SK-N-MC (cell line): ENCODE measurements at regions not wholly inside any gene's neighbourhood (a gene's known extent, or its start where the extent isn't known, plus 50 kb on each side); places are given as distances from the start of the nearest gene placed in this dataset.
"Not testable (repeated sequence)": the region's sequence is repeated elsewhere in the genome, so short reads cannot be mapped to it uniquely, and the experiment has no call there.

Experiments used
- DNase-seq: peaks from one replicate; pipeline ENCODE4 v3.0.0-alpha.2; 2011; ENCODE audit warnings: low read depth, low spot score
- H3K27ac ChIP-seq: fragments of 200-600 bp; sonication (generic); 2 replicates; pipeline ENCODE4 v1.5.1; 2016; ENCODE audit warnings: mixed run types
- H3K36me3 ChIP-seq: fragments of 200-600 bp; sonication (generic); 2 replicates; pipeline ENCODE4 v1.6.1; 2017; ENCODE audit warnings: antibody characterized with exemption, low read length, mixed read lengths; ENCODE audit not compliant: insufficient read depth
- H3K4me3 ChIP-seq: fragments of 200-600 bp; sonication (generic); 2 replicates; pipeline ENCODE4 v1.5.1; 2016
- H3K9ac ChIP-seq: fragments of 200-600 bp; sonication (generic); 2 replicates; pipeline ENCODE4 v1.8.0; 2017; ENCODE audit warnings: mixed run types, mixed read lengths; ENCODE audit not compliant: insufficient read length
- H3K9me3 ChIP-seq: fragments of 200-600 bp; sonication (generic); 2 replicates; pipeline ENCODE4 v1.6.1; 2017; ENCODE audit warnings: low read depth, mild to moderate bottlenecking, antibody characterized with exemption, low read length, moderate library complexity, mixed read lengths
- EZH2 ChIP-seq: fragments of 200-600 bp; sonication (generic); IDR thresholded peaks from one replicate; pipeline ENCODE4 v1.6.1; 2017; ENCODE audit warnings: antibody characterized with exemption
- FOXP2 ChIP-seq: optimal IDR thresholded peaks from 2 replicates; pipeline ENCODE3; 2011; ENCODE audit warnings: mild to moderate bottlenecking, moderate library complexity; ENCODE audit not compliant: insufficient read depth; ENCODE audit errors: extremely low read length, control extremely low read depth
- POLR2AphosphoS5 ChIP-seq: IDR thresholded peaks from 2 replicates; pipeline ENCODE4 v1.6.1; 2012; ENCODE audit warnings: mild to moderate bottlenecking, low read depth, low read length, borderline replicate concordance

- TF ChIP-seq EZH2 (no peak), FOXP2 (no peak), POLR2AphosphoS5 (no peak)
- Histone ChIP-seq H3K36me3 (no peaks in the 10 kb centered on the region), H3K9me3 (peaks cover 3% of the 10 kb centered on the region; the same call in 1 of the 2 replicates), H3K9ac (no peak overlapping the region), H3K4me3 (no peak overlapping the region), H3K27ac (no peak overlapping the region)
- DNase-seq = no peak
Measured at GRCh38 chr9:26789959-26790358, 102.6 kb downstream of the CAAP1 start.

GRCh38 chr9:26786564-26786963 lies 106.0 kb downstream of the CAAP1 start:
- DNase-seq = no peak
- TF ChIP-seq FOXP2 (no peak), EZH2 (no peak), POLR2AphosphoS5 (no peak)
- H3K9me3 ChIP-seq = no peaks in the 10 kb centered on the region
- H3K4me3 ChIP-seq = no peak overlapping the region
- no peak overlapping the region for H3K27ac ChIP-seq
- H3K9ac ChIP-seq = no peak overlapping the region
- H3K36me3 ChIP-seq = no peaks in the 10 kb centered on the region

- DNase-seq = no peak
- Histone ChIP-seq H3K4me3 (no peak overlapping the region), H3K9ac (no peak overlapping the region), H3K9me3 (no peaks in the 10 kb centered on the region), H3K36me3 (no peaks in the 10 kb centered on the region), H3K27ac (no peak overlapping the region)
- TF ChIP-seq FOXP2 (no peak), POLR2AphosphoS5 (no peak), EZH2 (no peak)
Measured at GRCh38 chr9:26782899-26783298, 109.7 kb downstream of the CAAP1 start.

DNA sequence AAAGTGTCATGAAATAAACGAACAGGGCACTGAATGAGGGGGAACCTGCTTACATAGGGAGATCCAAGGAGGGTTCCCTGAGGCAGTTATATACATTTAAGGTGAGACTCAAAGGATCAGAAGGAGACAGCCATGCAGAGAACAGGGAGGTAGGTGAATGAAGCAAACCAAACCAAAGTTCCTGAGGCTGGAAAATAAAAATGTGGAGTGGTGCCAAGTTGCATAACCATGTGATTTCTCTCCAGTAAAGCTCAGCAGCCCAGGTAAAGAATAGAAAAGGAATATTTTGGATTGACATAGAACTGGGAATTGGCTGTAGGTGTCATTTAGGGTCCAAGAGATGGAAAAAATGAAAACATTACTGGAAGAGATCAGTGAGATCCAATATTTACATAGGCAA lies 110.7 kb downstream of the CAAP1 start:
- no peak for TF ChIP-seq EZH2
- TF ChIP-seq FOXP2 = no peak
- TF ChIP-seq POLR2AphosphoS5 = no peak
- Histone ChIP-seq H3K9me3 (no peaks in the 10 kb centered on the region), H3K4me3 (no peak overlapping the region), H3K36me3 (no peaks in the 10 kb centered on the region), H3K27ac (no peak overlapping the region), H3K9ac (no peak overlapping the region)
- DNase-seq = no peak

- not testable (repeated sequence) for H3K4me3 ChIP-seq, H3K36me3 ChIP-seq, DNase-seq, H3K9me3 ChIP-seq, H3K27ac ChIP-seq, H3K9ac ChIP-seq
Measured at GRCh38 chr9:26780307-26780706, 112.3 kb downstream of the CAAP1 start.

GRCh38 chr9:26779062-26779461 lies 113.5 kb downstream of the CAAP1 start:
- Histone ChIP-seq H3K36me3 (no peaks in the 10 kb centered on the region), H3K9me3 (no peaks in the 10 kb centered on the region), H3K9ac (no peak overlapping the region), H3K4me3 (no peak overlapping the region), H3K27ac (no peak overlapping the region)
- TF ChIP-seq FOXP2 (no peak), POLR2AphosphoS5 (no peak), EZH2 (no peak)
- no peak for DNase-seq

DNA sequence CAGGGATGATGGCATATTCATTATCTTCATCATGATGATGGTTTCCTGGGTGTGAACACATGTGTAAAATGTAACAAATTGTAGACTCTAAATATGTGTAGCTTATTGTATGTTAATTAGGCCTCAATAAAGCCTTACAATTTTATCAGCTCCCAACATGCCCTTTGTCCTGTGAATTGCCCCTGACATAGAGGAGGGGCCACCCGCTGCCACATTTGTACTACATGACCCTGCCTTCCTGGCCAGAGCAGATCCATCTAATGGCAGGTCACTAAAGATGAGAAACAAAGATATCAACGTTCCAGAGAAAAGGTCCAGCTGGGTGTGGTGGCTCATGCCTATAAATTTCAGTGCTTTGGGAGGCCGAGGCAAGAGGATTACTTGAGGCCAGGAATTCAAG lies 117.2 kb downstream of the CAAP1 start:
- DNase-seq = no peak

GRCh38 chr9:26773056-26773455 lies 119.5 kb downstream of the CAAP1 start:
- no peak overlapping the region for H3K27ac ChIP-seq
- no peak for TF ChIP-seq FOXP2
- TF ChIP-seq POLR2AphosphoS5 = no peak
- no peak for TF ChIP-seq EZH2
- no peak overlapping the region for H3K4me3 ChIP-seq
- no peak overlapping the region for H3K9ac ChIP-seq
- no peaks in the 10 kb centered on the region for H3K9me3 ChIP-seq
- H3K36me3 ChIP-seq = no peaks in the 10 kb centered on the region
- no peak for DNase-seq

More for the DNA sequence above, 117.2 kb downstream of the CAAP1 start:
- no peak overlapping the region for H3K4me3 ChIP-seq
- no peak for TF ChIP-seq POLR2AphosphoS5
- TF ChIP-seq EZH2 = no peak
- no peak for TF ChIP-seq FOXP2
- no peak overlapping the region for H3K27ac ChIP-seq
- no peaks in the 10 kb centered on the region for H3K36me3 ChIP-seq
- H3K9me3 ChIP-seq = no peaks in the 10 kb centered on the region
- no peak overlapping the region for H3K9ac ChIP-seq

GRCh38 chr9:26770821-26771220 lies 121.8 kb downstream of the CAAP1 start:
- Histone ChIP-seq H3K4me3 (no peak overlapping the region), H3K9ac (no peak overlapping the region), H3K27ac (no peak overlapping the region), H3K9me3 (no peaks in the 10 kb centered on the region), H3K36me3 (no peaks in the 10 kb centered on the region)
- DNase-seq = no peak
- no peak for TF ChIP-seq FOXP2
- no peak for TF ChIP-seq EZH2
- no peak for TF ChIP-seq POLR2AphosphoS5

- DNase-seq = peak; percentile 62
- Histone ChIP-seq H3K27ac (peak overlapping the region; percentile 49; the same call in 1 of the 2 replicates), H3K36me3 (no peaks in the 10 kb centered on the region), H3K9me3 (no peaks in the 10 kb centered on the region), H3K4me3 (no peak overlapping the region), H3K9ac (no peak overlapping the region)
- no peak for TF ChIP-seq EZH2
- TF ChIP-seq FOXP2 = no peak
- TF ChIP-seq POLR2AphosphoS5 = no peak
Measured at GRCh38 chr9:26768145-26768544, 124.5 kb downstream of the CAAP1 start.
